DMS53 (cell line): ENCODE measurements at regions not wholly inside any gene's neighbourhood (a gene's known extent, or its start where the extent isn't known, plus 50 kb on each side); places are given as distances from the start of the nearest gene placed in this dataset.
A peak's percentile ranks its signal among the peaks of the same experiment; 100 is the strongest.
"Not testable (repeated sequence)": the region's sequence is repeated elsewhere in the genome, so short reads cannot be mapped to it uniquely, and the experiment has no call there.

Experiments
- DNase-seq: peaks from one replicate; lab custom pipeline; 2025; lab: John Stamatoyannopoulos, UW

DNA sequence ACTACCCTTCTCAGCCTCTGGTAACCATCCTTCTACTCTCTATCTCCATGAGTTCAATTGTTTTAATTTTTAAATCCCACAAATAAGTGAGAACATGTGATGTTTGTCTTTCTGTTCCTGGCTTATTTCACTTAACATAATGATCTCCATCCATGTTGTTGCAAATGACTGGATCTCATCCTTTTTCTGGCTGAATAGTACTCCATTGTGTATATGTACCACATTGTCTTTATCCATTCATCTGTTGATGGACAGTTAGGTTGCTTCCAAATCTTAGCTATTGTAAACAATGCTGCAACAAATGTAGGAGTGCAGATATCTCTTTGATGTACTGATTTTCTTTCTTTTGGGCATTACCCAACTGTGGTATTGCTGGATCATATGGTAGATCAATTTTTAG, 103.0 kb downstream of the CARTPT start:
- DNase-seq, result not testable (repeated sequence)

DNA sequence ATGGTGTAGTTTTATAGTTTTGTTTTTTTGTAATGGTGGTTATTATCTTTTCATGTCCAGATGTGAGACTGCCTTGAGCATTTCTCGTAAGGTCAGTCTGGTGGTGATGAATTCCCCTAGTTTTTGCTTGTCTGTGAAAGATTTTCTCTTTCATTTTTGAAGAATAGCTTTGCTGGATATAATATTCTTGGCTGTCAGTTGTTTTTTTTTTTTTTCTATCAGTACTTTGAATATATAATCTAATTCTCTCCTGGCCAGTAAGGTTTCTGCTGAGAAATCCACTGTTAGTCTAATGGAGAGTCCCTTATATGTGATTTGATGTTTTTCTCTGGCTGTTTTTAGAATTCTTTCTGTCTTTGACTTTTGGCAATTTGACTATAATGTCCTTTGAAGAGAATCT, 106.9 kb downstream of the CARTPT start:
- no peak for DNase-seq

DNA sequence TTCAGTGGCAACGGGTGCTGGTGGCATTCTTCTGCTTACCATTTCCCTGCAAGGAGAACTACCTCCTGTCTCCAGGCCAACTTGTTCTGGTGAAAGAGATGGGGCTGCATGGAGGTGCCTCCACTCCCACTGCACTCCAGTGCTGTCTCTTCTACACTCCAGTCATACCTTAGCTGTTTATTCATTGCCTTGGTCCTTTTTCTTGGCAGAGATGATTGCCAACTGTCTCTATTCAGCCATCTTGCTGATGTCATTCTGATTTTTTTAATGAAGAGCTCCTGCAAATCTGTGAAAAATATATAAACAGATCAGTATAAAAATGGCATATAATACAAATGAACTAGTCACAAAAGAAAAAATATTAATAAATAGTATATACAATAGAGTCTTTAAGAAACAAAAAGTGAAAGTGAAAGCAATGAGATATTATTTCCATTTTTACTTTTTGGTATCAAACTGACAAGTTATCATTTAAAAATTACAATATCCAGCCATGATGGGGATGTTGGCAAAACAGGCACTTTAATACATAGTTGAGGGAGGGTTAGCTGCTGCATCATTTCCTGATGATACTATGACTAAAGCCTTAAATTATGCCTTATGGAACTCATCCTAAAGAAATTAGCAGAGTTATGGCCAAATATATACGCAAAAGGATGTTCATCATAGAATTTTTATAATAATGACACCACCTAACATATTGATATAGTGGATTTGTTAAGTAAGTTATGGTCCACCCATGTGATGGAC, 109.4 kb downstream of the CARTPT start:
- DNase-seq, result no peak

DNA sequence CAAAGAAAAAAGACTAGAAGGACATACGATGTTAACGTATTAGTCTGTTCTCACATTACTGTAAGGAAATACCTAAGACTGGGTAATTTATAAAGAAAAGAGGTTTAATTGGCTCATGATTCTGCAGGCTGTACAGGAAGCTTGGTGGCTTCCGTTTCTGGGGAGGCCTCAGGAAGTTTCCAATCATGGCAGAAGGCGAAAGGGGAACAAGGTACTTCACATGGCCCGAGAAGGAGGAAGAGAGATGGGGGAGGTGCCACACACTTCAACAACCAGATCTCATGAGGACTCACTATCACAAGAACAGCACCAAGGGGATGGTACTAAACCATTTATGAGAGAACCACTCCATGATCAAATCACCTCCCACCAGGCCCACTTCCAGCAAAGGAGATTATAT, 110.1 kb downstream of the CARTPT start:
- no peak for DNase-seq

DNA sequence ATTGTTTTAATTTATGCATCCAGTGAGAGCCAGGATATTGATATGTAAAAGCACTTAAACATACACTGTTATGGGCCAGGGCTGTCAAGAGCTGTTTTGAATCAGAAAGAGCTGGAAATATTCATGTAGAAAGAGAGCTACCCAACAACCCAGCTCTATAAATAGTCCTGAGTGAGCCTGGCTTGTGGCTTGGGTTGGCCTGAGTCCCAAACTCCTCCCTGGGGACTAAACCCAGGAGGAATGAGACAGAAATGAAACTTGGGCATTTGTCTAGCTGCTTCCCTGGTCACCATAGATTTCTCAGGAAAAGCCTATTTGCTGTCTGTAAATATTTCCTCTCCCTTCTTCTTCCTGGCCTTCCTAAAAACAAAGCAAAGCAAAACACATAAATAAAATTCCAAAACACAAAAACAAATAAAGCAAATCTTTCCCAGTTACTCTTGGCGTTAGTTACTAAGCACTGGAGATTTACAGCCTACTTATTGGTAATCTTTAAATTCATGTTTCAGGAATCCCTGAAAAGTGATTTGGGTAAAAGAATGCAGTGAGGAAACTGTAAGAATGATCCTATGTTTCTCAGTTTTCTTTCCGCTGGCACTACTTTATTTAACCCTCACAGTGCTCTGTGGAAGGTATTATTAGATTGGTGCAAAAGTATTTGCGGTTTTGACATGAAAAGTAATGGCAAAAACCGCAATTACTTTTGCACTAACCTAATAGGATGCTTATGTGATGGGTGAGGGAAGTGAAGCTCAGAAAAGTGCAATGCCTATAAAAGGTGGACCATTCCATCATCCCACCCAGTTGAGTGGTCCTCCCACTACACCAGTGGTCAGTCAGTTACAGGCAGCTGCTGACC, 111.8 kb downstream of the CARTPT start:
- no peak for DNase-seq

DNA sequence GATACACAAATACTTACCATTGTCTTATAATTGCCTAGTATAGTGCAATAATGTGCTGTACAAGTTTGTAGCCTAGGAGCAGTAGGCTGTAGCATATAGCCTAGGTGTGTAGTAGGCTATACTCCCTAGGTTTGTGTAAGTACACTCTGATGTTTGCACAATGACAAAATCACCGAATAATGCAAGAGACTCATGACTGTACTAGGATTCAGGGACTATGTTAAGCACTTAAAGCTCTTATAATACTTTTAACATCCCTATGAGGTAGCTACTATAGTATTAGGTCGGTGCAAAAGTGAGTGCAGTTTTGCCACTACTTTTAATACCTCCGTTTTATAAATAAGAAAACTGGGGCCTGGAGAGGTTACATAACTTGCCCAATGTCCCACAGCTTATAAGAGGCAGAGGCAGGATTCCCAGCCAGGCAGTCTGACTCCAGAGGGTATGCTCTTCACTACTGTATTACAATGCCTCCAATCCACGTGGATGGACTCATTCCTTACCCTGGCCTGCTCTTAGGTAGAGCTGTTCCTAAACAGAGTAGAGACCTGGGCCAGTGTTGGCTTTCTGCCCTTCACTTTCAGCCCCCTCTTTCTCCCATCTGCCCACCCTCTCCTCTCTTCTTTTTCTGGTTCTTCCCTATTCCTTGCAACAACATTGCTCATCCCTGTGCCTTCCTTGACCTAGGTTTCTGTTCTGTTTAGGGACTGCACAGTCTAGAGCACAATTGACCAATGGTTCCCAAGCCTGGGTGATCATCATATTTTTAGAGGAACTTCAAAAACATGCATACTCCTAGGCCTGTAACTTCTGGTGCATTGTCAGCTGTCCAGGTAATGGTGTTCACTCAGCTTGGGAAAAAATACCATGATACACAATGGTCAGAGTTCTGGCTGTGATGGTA, 114.0 kb downstream of the CARTPT start:
- peak; percentile 28 for DNase-seq

DNA sequence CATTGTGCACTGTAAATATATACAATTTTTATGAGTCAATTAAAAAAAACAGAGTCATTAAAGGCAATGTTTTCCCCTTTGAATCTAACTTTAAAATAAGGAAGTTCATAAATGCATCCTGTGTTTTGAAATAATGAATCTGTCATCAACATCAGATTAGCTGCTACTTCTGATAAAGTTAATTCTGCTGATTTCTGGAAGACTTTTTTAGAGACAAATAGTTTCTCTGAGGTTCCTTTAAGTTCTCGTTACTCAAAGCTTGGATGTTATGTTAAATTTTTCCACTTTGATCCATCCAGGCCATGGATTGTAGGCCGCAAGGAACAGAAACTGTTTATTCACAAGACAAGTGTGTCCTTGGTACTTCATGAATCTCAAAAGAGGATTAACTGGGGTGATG, 115.5 kb downstream of the CARTPT start:
- DNase-seq, result no peak

DNA sequence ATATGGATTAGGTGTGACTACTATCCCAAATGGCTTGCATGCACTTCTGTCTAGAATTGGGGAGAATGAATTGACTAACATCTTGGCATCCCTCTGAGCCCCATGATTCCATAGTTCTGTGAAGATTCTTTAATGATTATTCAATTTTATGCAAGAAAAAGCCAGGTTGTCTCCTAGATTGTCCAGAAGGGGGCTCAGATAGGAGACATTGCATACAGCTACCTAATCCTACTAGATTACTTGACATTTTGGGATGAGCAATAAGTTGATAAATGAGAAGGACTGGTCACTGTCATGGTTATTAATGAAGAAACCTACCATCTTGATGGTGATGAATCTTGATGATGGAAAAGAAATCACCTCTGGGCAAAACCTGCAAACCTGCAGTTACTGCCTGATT, 117.0 kb downstream of the CARTPT start:
- DNase-seq, result peak; percentile 22

DNA sequence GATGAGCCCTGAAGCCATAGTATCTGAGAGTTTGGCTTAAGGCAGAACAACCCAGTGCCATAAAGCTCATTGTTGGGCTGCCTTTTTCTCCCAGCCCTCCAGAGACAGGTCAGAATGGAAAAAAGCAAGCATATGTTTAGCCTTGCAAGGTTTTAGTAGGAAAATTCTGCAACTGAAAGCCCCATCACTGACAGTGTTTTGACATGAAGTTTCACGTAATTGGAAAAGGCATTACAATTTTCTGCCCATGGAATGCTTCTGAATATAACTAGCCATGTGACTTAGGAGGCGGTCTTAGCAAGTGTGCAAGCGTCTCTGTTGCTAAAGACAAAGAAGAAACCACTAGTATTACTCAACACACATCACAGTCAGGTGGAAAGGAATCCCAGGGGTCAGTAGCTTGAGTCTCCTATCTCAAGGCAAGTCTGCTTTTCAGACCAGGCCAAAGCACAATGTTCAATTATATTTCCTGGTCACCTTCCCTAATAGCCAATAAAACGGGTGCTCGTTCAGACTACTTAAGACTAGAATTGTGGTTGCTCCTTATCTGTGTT, 117.6 kb downstream of the CARTPT start:
- no peak for DNase-seq

DNA sequence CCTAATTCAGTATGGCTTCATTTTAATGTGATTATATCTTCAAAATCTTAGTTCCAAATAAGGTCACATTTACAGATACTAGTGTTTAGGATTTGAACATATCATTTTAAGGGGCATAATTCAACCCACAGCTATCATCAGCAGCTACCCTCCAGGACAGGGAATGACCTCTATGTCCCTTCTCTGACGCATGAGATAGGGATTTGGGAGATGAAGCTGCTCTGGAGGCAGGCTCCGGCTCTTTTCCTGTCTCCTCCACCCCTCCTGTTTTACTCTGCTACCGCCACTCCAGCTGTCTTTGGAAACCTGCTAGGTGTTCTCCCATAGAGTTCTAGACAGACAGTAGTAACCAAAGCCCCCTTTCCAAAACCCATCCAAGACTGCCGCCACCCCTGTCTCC, 119.2 kb downstream of the CARTPT start:
- no peak for DNase-seq

DNA sequence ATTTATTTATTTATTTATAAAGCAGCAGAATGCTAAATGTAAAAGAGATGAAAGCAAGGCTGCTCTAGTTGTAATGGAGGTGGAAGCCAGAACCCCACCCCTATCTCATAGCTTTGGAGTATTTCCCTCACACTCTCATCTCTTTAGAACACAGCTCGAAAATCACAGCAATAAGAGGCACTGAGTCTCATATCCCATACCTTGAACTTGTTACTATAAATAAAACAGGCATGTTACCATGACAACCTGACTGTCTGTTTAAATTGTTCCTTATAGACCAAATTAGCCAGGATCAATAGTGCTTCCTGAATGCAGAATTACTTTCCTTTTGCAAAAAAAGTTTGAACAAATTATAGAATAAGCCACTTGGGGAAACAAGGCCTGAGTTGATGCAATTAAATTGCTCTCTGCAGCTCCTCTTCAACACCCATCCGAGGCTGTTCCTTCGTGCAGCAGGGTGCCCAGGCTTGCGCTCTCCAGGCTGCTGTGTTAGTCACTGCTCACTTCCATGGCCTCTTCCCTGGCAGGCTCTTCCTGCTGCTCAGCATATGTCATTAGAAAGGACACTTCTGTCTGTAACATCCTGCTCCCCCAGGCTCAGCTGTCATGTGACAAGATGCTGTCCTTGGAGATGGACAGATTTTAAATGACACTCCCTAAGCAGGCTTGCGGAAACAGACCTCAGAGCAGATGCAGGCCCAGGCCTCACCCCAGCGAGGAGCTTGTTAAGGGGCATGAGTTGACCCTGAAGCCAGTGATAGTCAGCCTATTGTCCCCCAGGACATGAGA, 120.2 kb downstream of the CARTPT start:
- DNase-seq, result peak; percentile 11

DNA sequence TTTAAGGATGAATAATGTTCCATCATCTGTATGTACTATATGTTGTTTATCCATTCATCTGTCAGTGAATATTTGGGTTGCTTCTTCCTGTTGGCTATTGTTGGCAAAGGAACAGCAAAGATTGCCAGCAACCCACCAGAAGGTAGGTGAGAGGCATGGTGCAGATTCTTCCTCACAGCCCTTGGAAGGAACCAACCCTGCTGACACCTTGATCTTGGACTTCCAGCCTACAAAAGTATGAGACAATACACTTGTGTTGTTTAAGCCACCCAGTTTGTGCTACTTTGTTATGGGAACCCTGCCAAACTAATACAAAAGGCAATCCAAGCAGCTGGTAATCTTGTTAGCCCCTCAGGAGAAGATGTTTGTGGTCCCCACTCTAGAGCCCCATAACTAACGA, 122.0 kb downstream of the CARTPT start:
- DNase-seq, result no peak

DNA sequence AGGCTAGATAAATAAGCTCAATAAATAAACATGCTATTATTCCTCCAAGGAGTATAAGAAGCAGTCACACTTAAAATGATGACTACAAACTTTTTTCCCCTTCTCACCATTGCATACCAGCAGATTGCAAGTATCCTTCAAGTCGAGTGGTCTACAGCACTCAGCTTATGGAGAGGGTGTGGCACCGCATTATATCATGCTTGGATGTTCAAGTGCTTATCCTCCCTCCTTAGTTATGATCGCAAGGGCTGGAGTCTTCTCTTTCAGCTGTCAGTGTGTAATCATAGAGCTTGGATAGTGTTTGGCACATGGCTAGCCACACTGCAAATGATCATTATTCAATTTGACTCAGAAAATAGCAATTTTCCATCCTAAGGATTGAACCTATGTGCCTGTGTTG, 124.0 kb downstream of the CARTPT start:
- no peak for DNase-seq

DNA sequence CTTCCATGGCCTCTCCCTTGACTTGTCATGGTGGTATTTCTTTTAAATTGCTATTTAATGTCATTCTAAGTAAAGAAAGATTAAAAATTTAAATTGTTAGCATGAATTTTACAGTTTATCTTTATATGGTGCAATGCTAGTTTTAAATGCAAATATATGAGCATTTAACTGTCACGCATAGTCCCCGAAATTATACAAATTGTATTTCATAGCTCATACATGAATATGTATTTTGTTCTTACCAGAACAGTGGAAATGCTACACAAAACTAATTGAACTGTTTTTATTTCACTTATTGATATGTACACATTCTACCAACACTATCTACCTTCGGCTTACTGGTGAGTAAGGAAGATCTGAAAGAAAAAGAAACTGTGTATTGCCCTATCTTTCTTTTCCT, 125.8 kb downstream of the CARTPT start:
- no peak for DNase-seq

DNA sequence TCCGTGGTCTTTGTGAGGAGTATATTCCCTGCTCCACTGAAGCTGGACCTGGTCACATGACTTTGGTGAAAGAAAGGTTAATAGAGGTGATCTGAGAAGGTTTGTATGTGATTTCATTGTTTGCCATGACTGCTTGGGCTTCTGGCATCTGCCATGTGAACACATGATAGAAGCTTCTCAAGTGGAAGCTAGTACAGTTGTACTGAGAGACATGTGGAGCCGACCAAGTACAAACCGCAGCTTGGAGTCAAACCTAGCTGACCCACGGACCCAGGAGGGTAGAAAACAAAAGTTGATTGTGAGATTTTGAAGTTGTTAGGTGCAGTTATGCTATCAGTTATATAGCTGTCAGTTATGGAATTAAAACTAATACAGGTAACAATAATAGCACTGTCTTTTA, 140.4 kb downstream of the CARTPT start:
- DNase-seq, result no peak

DNA sequence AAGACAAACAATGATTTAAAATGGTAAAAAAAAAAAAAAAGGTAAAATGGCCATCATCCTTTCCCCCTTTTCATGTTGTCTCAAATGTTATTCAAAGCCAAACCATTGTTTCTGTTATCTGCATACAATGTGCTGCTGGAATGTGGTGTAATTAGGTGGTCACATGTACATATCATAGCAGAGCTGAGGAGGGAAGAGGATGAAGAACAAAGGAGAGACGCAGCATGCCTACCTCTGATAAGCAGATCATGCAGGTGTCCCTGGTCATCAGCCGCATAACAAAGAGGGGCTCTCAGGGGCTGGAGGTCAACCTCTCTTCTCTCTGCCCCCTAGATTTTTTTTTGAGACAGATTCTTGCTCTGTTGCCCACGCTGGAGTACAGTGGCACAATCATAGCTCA, 141.0 kb downstream of the CARTPT start:
- DNase-seq, result no peak

DNA sequence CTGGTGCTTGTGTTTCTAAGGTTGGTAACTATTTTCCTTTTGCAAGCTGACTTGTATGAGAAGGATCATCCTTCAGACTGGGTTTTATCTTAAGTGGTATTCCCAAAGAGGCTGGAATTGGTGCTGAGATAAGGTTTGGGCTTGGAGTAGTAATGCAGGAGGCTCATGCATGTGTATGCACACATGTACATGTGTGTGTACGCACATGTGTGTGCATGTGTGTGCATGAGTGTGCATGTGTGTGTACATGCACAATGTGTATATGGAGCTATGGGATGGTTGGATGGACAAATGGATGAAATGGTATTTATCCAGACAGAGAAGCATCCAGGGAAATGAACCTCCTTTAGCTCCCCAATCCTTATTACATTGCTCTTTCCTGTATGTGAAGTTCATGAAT, 142.6 kb downstream of the CARTPT start:
- no peak for DNase-seq

DNA sequence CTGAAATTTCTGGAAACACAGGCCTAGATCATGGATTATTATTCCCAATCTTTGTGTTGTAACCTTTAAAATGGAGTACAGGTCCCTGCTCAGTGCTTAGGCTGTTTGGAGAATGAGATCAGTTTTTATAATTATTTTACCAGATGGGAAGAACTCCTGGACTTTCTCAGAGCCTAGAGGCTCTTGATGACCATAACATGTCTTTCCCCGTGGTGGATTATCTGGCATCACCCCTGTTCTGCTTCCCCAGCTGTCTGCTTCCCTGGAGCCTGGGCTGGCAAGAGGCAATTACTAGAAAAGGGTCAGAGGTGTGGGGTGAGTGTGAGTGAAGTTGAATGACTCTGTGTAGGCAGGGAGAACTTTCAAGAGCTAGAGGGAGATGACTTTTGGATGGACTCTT, 143.0 kb downstream of the CARTPT start:
- DNase-seq, result no peak

DNA sequence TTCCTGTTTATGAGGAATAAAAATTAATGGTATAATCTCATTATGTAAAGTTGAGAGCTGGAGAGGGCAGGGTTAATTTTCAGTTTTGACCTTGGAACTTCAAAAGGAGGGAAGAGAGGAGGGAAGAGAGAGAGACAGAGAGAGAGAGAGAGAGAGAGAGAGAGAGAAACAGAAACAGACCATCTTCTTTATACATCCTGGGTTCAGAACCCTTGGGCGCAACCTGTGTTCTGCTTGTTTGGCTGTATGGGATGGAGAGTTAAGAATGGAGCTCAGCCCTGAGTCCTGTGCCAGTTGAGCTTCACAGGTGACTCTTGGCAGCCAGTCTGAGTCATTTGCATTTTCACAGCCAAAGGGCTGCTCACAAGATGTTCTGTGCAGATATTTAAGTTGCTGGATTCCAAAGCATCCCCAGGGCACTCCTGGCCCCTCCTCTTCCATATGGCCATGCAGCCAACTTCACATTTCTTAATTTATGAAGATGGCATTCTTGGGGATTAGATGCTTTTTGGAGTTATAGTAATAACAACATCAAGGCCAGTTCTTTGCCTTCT, 143.5 kb downstream of the CARTPT start:
- DNase-seq, result no peak

DNA sequence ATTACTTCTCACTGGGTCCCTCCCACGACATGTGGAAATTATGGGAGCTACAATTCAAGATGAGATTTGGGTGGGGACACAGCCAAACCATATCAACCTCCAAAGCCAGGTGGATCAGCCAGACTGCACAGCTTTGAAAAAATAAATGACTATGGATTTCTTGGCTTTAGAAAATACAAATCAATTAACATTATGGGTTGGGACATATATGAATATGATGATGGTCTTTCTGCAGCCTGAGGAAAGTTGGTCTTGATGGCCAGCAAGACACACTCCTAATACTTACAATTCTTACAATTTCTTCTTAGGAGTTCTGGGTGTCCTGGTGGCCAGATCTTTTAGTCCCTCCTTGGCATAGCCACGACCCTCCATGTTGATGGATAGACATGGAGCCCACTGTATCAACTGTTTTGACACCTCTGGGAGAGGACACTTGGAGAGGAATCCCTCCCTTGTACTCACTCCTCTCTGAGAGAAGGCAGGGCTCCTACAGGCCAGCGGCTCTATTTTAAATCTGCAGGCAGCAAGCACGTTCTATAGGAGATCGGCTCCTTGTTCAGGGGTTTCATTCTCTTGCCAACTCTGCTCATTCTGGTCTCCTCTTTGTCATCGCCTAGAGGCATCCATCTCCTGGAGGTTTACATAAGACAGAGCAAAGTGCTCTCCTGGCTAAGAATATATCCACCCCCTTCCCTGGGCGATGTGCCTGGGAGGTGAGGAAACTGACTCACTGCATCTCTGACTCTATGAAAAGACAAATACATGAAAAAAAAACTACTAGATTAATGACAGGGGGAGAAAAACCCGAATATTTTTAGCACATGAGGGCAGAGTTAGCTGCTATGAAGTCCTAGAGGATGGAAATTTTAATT, 145.9 kb downstream of the CARTPT start:
- DNase-seq, result no peak
